CD1c-positive myeloid dendritic cell (primary cell): ENCODE measurements at regions not wholly inside any gene's neighbourhood (a gene's known extent, or its start where the extent isn't known, plus 50 kb on each side); places are given as distances from the start of the nearest gene placed in this dataset.
"Not testable (repeated sequence)": the region's sequence is repeated elsewhere in the genome, so short reads cannot be mapped to it uniquely, and the experiment has no call there.

Source experiments
- DNase-seq: peaks from one replicate; pipeline ENCODE4 v3.0.0-alpha.2; 2016; ENCODE audit errors: extremely low spot score

- no peak for DNase-seq
Measured at GRCh38 chr13:84867246-84867645, 932.0 kb downstream of the SLITRK6 start.

DNA sequence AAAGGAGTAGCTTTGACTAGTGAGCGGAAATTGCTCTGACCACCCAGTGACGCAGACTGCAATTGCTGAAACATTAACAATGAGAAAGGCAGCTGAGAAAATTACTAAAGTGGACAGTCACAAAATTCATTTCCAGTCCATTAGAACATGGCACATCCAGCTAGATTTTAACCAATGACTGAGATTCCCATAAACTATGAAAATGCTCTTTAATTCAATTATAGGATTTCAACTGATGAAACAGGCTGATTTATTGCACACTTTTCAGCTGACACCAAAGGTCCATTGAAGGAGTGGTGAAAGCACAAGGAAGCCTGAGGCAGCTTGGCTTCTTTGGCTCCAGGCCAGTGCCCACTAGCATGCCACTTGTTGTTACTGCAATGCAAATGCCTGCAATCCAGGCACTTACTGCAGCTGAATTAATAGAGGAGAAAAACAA lies 933.4 kb downstream of the SLITRK6 start:
- DNase-seq, result no peak

DNA sequence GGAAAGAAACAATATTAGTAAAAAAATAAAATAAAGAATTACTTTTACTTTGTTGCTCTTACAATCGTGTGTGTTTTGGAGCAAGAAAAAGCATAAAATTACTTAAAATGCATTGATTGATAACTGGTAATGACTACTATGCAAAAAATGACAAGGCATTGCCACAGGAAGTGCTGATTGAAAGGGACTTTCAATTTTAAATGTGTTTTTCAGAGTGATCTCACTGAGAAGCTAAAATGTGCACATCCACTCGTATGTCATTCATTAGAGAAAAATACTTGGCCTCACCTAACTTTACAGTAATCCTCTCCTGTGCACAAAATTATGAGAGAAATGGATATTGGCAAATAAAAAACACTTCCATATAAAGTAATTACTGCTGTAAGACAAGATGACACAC lies 934.9 kb downstream of the SLITRK6 start:
- DNase-seq, result no peak

GRCh38 chr13:84847107-84847506 lies 952.1 kb downstream of the SLITRK6 start:
- DNase-seq, result no peak

DNA sequence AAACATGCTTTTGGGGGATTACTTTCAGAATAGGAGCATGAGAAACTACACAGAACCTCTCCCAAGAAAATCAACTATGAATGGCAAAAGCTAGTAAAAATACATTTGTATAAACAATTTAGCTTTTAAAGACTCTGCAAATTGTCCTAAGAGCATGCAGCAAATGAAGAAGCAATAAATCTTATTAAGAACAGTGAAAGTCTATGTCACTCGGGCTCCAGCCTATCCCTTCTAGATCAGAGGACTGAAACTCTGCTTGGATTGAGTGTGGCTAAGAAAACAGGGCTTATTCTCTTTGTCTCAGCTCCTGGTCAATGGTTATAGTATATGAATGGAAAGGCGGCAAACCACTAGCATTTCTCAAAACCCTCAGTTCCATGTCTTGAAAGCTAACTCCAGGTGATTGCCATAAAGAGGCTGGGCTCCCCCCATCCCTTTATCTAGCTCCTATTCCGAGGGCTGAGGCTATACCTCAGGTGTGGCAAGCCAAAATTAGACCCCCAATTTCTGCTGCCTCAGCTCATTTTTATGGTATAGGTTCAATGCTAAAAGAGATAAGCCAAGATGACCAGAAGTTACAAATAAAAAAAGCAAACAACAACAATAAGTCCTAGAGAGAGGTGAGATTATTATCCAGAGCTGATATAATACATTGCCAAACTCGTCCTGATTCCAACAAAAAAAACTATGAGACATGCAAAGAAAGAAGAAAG lies 953.2 kb downstream of the SLITRK6 start:
- DNase-seq, result no peak

DNA sequence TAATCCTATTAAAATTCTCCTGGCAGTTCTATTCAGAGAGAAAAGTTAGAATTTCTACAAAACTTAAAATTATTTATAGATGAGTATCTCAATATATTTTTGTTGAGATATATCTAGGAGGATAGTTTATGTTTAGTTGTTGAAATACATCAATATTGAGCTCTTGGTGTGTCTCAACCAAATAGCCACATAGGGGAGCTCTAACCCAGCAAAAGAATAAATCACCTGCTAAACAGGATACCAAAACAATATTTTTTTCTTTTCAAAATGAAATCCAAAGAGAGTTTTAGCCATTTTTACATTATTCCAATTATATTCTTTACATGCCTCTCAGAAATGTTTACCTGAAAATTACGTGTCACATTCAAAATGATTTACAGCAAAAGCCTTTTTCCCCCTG lies 954.7 kb downstream of the SLITRK6 start:
- DNase-seq, result no peak

- no peak for DNase-seq
Measured at GRCh38 chr13:84843368-84843767, 955.9 kb downstream of the SLITRK6 start.

- no peak for DNase-seq
Measured at GRCh38 chr13:84834201-84834600, 951.9 kb upstream of the SLITRK1 start.

- no peak for DNase-seq
Measured at GRCh38 chr13:84831666-84832657, 949.7 kb upstream of the SLITRK1 start.

DNA sequence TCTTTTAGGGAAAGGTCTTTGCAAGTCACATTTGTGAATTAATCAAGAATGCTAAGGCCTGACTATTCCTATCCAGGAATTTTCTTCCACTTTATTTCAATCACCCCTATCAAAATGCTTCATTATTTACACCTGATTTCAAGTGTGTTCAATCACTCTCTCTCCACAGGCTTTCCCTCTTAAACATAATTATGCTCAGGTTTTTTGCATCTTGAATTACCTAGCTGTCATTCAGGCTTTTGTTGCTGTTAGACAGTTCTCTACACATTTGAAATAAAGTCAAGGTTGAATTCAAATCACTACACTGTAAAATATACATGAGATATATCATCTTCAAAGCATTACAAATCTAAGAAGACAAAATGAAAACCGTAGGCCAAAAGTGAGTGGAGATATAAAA lies 941.3 kb upstream of the SLITRK1 start:
- no peak for DNase-seq

DNA sequence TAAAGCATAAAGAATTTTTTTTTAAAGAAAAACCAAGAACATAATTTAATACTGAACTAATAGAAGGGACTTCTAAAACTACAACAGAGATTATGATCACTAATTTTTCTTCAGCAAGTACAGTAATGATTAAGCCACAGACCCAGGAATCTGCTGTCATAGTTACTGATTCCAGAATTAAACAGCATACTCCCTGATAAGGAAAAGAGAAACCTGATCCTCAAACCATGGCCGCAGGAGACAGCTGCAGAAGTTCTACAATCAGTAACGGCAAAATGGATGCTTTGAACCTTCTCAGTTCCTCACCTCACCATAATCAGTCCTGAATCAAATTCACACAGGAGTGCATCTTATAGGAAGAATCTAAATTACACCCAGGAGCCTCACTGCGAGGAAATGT lies 939.0 kb upstream of the SLITRK1 start:
- no peak for DNase-seq

GRCh38 chr13:84816567-84817105 lies 934.4 kb upstream of the SLITRK1 start:
- DNase-seq, result no peak

- no peak for DNase-seq
Measured at GRCh38 chr13:84812789-84813188, 930.5 kb upstream of the SLITRK1 start.

- no peak for DNase-seq
Measured at GRCh38 chr13:84812078-84812477, 929.8 kb upstream of the SLITRK1 start.

GRCh38 chr13:84810781-84811180 lies 928.5 kb upstream of the SLITRK1 start:
- DNase-seq, result no peak

DNA sequence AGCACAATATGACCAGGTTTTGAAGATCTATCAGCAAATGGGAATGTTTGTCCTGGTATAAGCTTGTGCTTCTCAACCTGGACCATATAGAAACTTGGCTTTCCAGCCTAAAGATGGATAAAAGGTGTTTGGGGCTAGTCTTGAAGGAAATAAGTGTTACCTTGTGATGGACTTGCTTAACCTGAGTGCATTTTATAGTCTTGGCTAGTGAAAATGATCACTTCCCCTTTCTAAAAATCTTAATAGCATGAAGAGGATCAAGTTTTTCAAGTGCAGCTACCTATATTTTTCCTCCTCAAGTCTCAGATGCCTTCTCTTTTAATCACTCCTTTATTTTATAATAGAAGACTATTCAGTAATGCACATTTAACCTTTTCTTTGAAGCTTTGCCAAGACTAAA lies 919.8 kb upstream of the SLITRK1 start:
- DNase-seq, result no peak

DNA sequence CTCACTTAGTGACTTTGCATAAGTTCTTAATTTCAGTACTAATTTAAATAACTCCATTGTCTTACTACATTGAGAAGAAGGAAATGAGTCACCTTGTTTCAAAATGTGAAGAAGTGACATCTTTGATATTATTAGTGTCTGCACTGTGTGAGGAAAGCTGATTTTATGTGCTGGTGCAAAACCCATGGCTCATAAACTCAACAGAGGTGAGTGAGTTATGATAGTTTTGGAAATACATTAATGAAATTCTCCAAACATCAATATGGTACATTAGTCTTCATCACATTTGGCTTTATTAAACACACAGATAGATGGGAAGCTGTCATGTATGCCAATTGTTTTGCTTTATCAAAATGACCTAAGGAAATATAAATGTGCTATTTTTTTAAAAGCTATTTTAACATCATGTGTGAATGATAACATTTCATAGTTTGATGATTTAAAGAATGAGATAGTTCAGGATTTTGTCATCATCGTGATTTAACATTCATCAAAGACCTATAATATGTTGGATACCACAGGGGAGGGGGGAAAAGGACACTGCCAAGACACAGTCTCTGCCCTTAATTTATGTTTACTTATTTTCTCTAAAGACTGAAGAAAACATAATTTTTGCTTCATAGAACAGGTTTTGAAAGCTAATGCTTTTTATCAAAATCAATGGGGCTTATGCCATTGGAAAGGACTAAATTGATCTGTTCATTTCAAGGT lies 902.3 kb upstream of the SLITRK1 start:
- DNase-seq, result no peak

DNA sequence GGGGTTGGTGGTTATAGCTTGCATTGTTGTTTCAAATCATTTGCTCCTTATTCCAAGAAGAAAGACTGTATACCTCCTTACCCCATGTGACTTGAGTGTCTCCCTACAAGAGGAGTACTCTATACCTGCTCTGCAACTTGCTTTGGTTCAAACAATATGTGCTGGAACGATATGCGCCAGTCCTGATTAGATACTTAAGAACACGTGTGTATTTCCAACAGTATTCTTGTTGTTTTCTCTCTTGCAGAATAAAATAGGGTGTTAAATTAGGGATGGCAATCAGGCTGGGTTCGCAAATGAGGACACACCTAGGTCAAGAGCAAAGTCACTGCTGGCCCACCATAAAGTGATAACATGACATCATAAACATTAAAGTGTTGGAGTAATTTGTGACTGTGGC lies 895.0 kb upstream of the SLITRK1 start:
- DNase-seq, result no peak

GRCh38 chr13:84776593-84776992 lies 894.3 kb upstream of the SLITRK1 start:
- no peak for DNase-seq

GRCh38 chr13:84775920-84776319 lies 893.6 kb upstream of the SLITRK1 start:
- not testable (repeated sequence) for DNase-seq

DNA sequence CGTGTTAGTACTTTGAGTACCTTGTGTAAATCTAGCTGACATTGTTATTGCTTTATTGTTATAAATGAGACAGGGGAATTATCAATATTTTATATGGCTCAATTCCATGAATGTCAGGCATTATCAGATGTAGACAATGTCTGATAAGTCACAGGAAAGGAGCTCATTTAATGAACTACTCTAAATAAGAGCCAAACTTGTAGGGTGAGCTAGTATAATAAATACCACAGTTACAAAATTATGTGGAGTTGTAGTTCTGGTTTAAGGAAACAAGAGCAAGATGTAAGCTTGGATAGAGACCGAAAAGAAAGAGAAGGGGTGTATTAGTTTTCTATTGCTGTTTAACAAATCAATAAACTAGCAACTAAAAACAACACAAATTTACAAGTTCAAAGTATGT lies 891.8 kb upstream of the SLITRK1 start:
- DNase-seq, result no peak

- no peak for DNase-seq
Measured at GRCh38 chr13:84760956-84761355, 878.7 kb upstream of the SLITRK1 start.
